Right atrium auricular region (tissue), 2 donors: ENCODE measurements at regions not wholly inside any gene's neighbourhood (a gene's known extent, or its start where the extent isn't known, plus 50 kb on each side); places are given as distances from the start of the nearest gene placed in this dataset.

Source experiments
- DNase-seq: peaks from one replicate; pipeline ENCODE4 v3.0.0-alpha.2; 2019; ENCODE audit warnings: low spot score
- H3K27ac ChIP-seq, 2 donors: fragments of 200-600 bp; sonication (generic); 1 replicate in 1 of 2; 2 replicates in 1 of 2; pipeline ENCODE4 v1.5.1; 2016 to 2019
- H3K27me3 ChIP-seq, 2 donors: fragments of 200-600 bp; sonication (generic); one replicate each; pipeline versions ENCODE4 v1.5.1 to v1.6.0; 2017 to 2019
- H3K36me3 ChIP-seq: fragments of 200-600 bp; sonication (generic); one replicate; pipeline ENCODE4 v1.5.1; 2016
- H3K4me1 ChIP-seq, 2 donors: fragments of 200-600 bp; sonication (generic); one replicate each; pipeline versions ENCODE4 v1.5.1 to v1.6.0; 2017 to 2019
- H3K4me3 ChIP-seq, 2 donors: fragments of 200-600 bp; sonication (generic); 1 replicate in 1 of 2; 2 replicates in 1 of 2; pipeline ENCODE4 v1.5.1; 2017 to 2019; ENCODE audit warnings: mild to moderate bottlenecking in 1 of 2, moderate library complexity in 1 of 2
- H3K9me3 ChIP-seq, 2 donors: fragments of 200-600 bp; sonication (generic); one replicate each; pipeline ENCODE4 v1.5.1; 2019
- CTCF ChIP-seq, 2 donors: fragments of 200-600 bp; sonication (generic); IDR thresholded peaks; one replicate each; pipeline ENCODE4 v1.5.1; 2019; ENCODE audit warnings: antibody characterized with exemption in 2 of 2

- Histone ChIP-seq H3K9me3 (peaks cover 0 to 10% of the 10 kb centered on the region in 2 donors), H3K27me3 (no peaks in the 10 kb centered on the region), H3K4me1 (no peaks in the 10 kb centered on the region), H3K36me3 (no peaks in the 10 kb centered on the region), H3K4me3 (no peak overlapping the region), H3K27ac (no peak overlapping the region)
- no peak for TF ChIP-seq CTCF (IDR thresholded peaks at IDR 0.05)
- no peak for DNase-seq
Measured at GRCh38 chr19:30207357-30207756, 164.8 kb upstream of the ZNF536 start.

GRCh38 chr19:30208436-30209060 is 163.6 kb upstream of the ZNF536 start:
- Histone ChIP-seq H3K27me3 (no peaks in the 10 kb centered on the region), H3K9me3 (peaks cover 0 to 10% of the 10 kb centered on the region in 2 donors), H3K4me3 (no peak overlapping the region), H3K36me3 (no peaks in the 10 kb centered on the region), H3K4me1 (no peaks in the 10 kb centered on the region), H3K27ac (no peak overlapping the region)
- no peak for TF ChIP-seq CTCF (IDR thresholded peaks at IDR 0.05)
- DNase-seq, result peak; percentile 38

- Histone ChIP-seq H3K36me3 (no peaks in the 10 kb centered on the region), H3K9me3 (peaks cover 0 to 10% of the 10 kb centered on the region in 2 donors), H3K4me1 (no peaks in the 10 kb centered on the region), H3K27ac (no peak overlapping the region), H3K4me3 (no peak overlapping the region), H3K27me3 (no peaks in the 10 kb centered on the region)
- DNase-seq, result peak; percentile 48
- TF ChIP-seq CTCF (IDR thresholded peaks at IDR 0.05), result no peak
Measured at GRCh38 chr19:30209617-30210600, 162.3 kb upstream of the ZNF536 start.

GRCh38 chr19:30212574-30212973 is 159.6 kb upstream of the ZNF536 start:
- peak; percentile 34 for DNase-seq
- Histone ChIP-seq H3K27me3 (no peaks in the 10 kb centered on the region), H3K4me3 (no peak overlapping the region), H3K27ac (no peak overlapping the region), H3K4me1 (no peaks in the 10 kb centered on the region), H3K9me3 (peaks cover 0 to 4% of the 10 kb centered on the region in 2 donors), H3K36me3 (no peaks in the 10 kb centered on the region)
- TF ChIP-seq CTCF (IDR thresholded peaks at IDR 0.05), result no peak

- Histone ChIP-seq H3K4me3 (no peak overlapping the region), H3K4me1 (no peaks in the 10 kb centered on the region), H3K36me3 (no peaks in the 10 kb centered on the region), H3K9me3 (no peaks in the 10 kb centered on the region), H3K27me3 (no peaks in the 10 kb centered on the region), H3K27ac (no peak overlapping the region)
- peak; percentile 50 for DNase-seq
- TF ChIP-seq CTCF (IDR thresholded peaks at IDR 0.05), result no peak
Measured at GRCh38 chr19:30214651-30215051, 157.5 kb upstream of the ZNF536 start.
